ENCODE measurements at regions not wholly inside any gene's neighbourhood (a gene's known extent, or its start where the extent isn't known, plus 50 kb on each side); places are given as distances from the start of the nearest gene placed in this dataset.

DNA sequence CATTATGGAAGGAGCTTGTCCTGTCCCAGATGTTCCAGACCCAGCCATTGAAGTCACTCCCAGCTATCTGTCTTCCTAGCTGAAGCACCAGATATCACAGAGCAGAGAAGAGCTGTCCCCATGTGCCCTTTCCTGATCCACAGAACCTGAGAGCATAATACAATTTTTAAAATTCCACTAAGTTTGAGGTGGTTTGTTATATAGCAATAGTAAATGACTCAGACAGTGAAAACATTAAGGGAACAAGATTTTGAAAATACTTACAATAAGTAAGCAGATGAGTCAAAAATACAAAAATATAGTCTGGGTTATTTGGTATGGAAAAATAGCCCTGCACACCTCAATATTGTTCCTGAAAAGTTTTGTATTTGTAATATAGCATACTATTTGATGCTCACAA is 85.8 kb upstream of the GLS start:
- no peaks in the 10 kb centered on the region for H3K4me1 ChIP-seq (ENCODE audit: control insufficient read depth, insufficient read depth, low read length)
- H3K4me3 ChIP-seq (ENCODE audit: low read length in 2 of 2): no peak overlapping the region

DNA sequence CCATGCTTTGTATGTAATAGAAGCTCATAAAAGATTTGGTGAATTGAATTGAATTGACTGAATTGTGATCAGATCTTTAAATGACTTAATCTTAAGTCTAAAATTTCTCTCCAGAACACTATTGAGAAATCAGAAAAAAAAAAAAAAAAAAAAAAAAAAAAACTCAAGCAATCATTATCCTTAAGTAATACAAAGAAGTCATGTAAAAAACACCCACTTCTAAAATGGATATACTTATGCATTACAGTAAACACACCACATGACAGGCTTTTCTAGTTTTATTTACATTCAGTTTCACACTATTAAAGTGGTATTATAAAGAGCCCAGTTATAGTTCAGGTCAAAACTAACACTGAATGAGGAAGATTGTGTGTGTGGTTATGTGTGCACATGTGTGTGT is 84.9 kb upstream of the GLS start:
- Histone ChIP-seq H3K27me3 (ENCODE audit: control insufficient read depth in 1 of 2, insufficient read depth in 2 of 2, low read length in 2 of 2) (no peaks in the 10 kb centered on the region), H3K9ac (ENCODE audit: low read length in 2 of 2) (no peak overlapping the region), H3K4me3 (ENCODE audit: low read length in 2 of 2) (no peak overlapping the region), H3K27ac (ENCODE audit: low read length) (no peak overlapping the region), H3K4me1 (ENCODE audit: control insufficient read depth, insufficient read depth, low read length) (no peaks in the 10 kb centered on the region), H3K36me3 (ENCODE audit: control insufficient read depth in 2 of 2, insufficient read depth in 2 of 2, low read length in 2 of 2) (no peaks in the 10 kb centered on the region), H3K9me3 (ENCODE audit: control insufficient read depth in 2 of 2, low read length in 2 of 2) (no peaks in the 10 kb centered on the region)

More for the DNA sequence above, 85.8 kb upstream of the GLS start:
- Histone ChIP-seq H3K9me3 (ENCODE audit: control insufficient read depth in 2 of 2, low read length in 2 of 2) (no peaks in the 10 kb centered on the region), H3K27me3 (ENCODE audit: control insufficient read depth in 1 of 2, insufficient read depth in 2 of 2, low read length in 2 of 2) (no peaks in the 10 kb centered on the region), H3K9ac (ENCODE audit: low read length in 2 of 2) (no peak overlapping the region), H3K27ac (ENCODE audit: low read length) (no peak overlapping the region), H3K36me3 (ENCODE audit: control insufficient read depth in 2 of 2, insufficient read depth in 2 of 2, low read length in 2 of 2) (no peaks in the 10 kb centered on the region)

DNA sequence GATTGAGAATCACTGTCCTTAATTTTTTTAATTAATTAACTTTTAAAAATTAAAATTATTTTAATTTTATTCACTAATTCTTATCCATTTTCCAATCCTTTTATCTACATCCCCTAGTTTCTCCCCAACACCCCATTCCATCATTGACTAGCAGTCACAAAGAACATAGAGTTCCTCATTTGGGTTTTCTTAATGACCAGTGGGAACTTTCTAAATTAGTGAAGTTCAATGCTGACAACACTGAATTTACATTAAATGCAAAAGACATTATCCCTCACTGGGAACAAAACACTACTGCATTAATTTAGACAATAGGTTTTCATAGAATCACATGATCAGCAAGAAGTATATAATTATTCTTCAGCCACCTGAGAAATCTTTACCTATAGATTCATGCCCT is 80.6 kb upstream of the GLS start:
- H3K27ac ChIP-seq (ENCODE audit: low read length): no peak overlapping the region
- no peak overlapping the region for H3K9ac ChIP-seq (ENCODE audit: low read length in 2 of 2)
- H3K9me3 ChIP-seq (ENCODE audit: control insufficient read depth in 2 of 2, low read length in 2 of 2): no peaks in the 10 kb centered on the region
- H3K4me3 ChIP-seq (ENCODE audit: low read length in 2 of 2): no peak overlapping the region
- H3K27me3 ChIP-seq (ENCODE audit: control insufficient read depth in 1 of 2, insufficient read depth in 2 of 2, low read length in 2 of 2): no peaks in the 10 kb centered on the region
- H3K4me1 ChIP-seq (ENCODE audit: control insufficient read depth, insufficient read depth, low read length): no peaks in the 10 kb centered on the region
- no peaks in the 10 kb centered on the region for H3K36me3 ChIP-seq (ENCODE audit: control insufficient read depth in 2 of 2, insufficient read depth in 2 of 2, low read length in 2 of 2)

DNA sequence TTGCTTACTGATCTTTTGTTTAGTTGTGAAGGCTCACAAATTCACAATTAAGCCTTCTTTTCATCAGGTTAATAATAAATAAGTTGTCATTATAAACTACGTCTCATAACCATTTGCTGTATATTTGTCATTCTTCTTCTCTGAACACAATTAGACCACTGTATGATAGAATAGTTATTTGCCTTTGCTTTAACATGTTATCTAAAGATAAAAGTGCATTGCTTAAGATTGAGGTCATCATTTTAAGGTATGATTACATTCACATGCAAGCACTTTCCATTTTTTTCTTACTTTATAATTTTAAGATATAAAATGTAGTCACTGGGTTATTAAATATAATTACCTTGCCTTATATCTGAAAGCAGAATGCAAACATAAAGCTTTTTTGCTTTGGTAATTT is 80.1 kb upstream of the GLS start:
- no peaks in the 10 kb centered on the region for H3K4me1 ChIP-seq (ENCODE audit: control insufficient read depth, insufficient read depth, low read length)
- no peak overlapping the region for H3K9ac ChIP-seq (ENCODE audit: low read length in 2 of 2)
- no peaks in the 10 kb centered on the region for H3K9me3 ChIP-seq (ENCODE audit: control insufficient read depth in 2 of 2, low read length in 2 of 2)
- H3K27me3 ChIP-seq (ENCODE audit: control insufficient read depth in 1 of 2, insufficient read depth in 2 of 2, low read length in 2 of 2): no peaks in the 10 kb centered on the region
- H3K36me3 ChIP-seq (ENCODE audit: control insufficient read depth in 2 of 2, insufficient read depth in 2 of 2, low read length in 2 of 2): no peaks in the 10 kb centered on the region
- no peak overlapping the region for H3K27ac ChIP-seq (ENCODE audit: low read length)
- no peak overlapping the region for H3K4me3 ChIP-seq (ENCODE audit: low read length in 2 of 2)

DNA sequence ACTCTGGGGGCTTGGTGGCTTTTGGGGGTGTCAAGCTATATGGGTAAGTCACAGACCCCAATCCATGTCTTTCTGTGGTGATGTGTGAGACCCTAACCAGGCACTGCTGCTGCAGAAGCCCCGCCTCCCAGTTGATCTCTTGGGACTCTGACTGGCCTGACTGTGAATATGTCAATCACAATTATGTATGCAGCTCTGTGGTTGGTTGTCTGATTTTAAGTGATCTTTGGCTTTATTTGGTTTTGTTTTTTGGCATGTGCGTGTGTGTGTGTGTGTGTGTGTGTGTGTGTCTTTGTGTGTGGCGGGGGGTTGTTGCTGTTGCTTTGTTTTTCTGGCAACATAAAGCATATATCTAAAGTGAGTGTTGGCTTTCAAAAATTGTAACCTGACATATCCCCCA is 78.5 kb upstream of the GLS start:
- Histone ChIP-seq H3K4me1 (ENCODE audit: control insufficient read depth, insufficient read depth, low read length) (no peaks in the 10 kb centered on the region), H3K9me3 (ENCODE audit: control insufficient read depth in 2 of 2, low read length in 2 of 2) (no peaks in the 10 kb centered on the region), H3K9ac (ENCODE audit: low read length in 2 of 2) (no peak overlapping the region), H3K36me3 (ENCODE audit: control insufficient read depth in 2 of 2, insufficient read depth in 2 of 2, low read length in 2 of 2) (no peaks in the 10 kb centered on the region), H3K27ac (ENCODE audit: low read length) (no peak overlapping the region), H3K27me3 (ENCODE audit: control insufficient read depth in 1 of 2, insufficient read depth in 2 of 2, low read length in 2 of 2) (no peaks in the 10 kb centered on the region), H3K4me3 (ENCODE audit: low read length in 2 of 2) (no peak overlapping the region)

DNA sequence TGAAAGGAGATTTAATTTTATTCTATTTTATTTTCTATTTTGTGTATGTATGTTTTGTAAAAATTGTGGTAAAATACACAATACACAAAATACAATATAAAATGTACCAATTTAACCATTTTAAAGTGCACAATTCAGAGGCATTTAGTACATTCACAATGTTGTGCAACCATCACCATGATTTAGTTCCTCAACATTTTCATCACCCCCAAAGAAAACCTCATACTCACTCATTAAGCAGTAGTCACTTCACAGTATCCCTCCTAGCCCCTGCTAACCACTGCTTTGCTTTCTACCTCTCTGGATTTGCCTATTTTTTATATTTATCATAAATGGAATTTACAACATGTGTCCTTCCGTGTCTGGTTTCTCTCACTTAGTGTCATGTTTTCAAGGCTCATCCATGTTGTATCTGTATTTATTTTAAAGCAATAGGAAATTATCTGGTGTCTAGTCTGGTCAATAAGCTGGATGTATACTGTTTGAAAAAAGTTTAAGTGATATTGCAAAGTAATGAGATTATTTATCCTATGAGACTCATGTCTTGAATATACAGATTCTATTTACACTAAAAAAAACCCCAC is 77.9 kb upstream of the GLS start:
- Histone ChIP-seq H3K4me1 (ENCODE audit: control insufficient read depth, insufficient read depth, low read length) (no peaks in the 10 kb centered on the region), H3K9me3 (ENCODE audit: control insufficient read depth in 2 of 2, low read length in 2 of 2) (no peaks in the 10 kb centered on the region), H3K27ac (ENCODE audit: low read length) (no peak overlapping the region), H3K27me3 (ENCODE audit: control insufficient read depth in 1 of 2, insufficient read depth in 2 of 2, low read length in 2 of 2) (no peaks in the 10 kb centered on the region), H3K36me3 (ENCODE audit: control insufficient read depth in 2 of 2, insufficient read depth in 2 of 2, low read length in 2 of 2) (no peaks in the 10 kb centered on the region), H3K4me3 (ENCODE audit: low read length in 2 of 2) (no peak overlapping the region), H3K9ac (ENCODE audit: low read length in 2 of 2) (no peak overlapping the region)

DNA sequence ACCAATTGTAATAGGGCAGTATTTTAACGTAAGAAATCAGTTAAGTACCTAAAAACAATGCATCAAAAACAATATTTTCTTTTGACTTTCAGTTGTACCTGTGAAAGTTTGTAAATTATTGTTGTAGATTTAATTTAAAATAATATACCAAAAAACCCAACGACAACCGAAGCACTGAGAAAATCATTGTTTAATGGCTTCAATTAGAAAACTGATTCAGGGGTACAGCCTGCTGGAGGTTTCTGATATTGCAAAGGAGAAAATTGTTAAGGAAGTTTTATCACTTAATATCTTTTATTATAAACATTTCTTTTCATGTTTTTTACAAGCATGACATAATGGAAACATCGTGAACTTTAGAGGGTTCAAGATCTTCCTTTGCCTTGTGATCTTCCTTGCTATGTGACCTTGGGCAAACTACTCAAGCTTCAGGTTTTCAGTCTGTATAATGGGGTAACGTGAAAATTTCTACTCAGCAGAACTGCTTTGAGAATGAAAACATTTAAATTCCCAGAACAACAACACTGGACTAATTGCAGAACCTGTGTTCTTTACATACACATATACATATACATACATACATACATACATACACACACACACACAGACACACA is 76.3 kb upstream of the GLS start:
- Histone ChIP-seq H3K27ac (ENCODE audit: low read length) (no peak overlapping the region), H3K4me1 (ENCODE audit: control insufficient read depth, insufficient read depth, low read length) (no peaks in the 10 kb centered on the region), H3K4me3 (ENCODE audit: low read length in 2 of 2) (no peak overlapping the region), H3K27me3 (ENCODE audit: control insufficient read depth in 1 of 2, insufficient read depth in 2 of 2, low read length in 2 of 2) (no peaks in the 10 kb centered on the region), H3K36me3 (ENCODE audit: control insufficient read depth in 2 of 2, insufficient read depth in 2 of 2, low read length in 2 of 2) (no peaks in the 10 kb centered on the region), H3K9me3 (ENCODE audit: control insufficient read depth in 2 of 2, low read length in 2 of 2) (no peaks in the 10 kb centered on the region), H3K9ac (ENCODE audit: low read length in 2 of 2) (no peak overlapping the region)

DNA sequence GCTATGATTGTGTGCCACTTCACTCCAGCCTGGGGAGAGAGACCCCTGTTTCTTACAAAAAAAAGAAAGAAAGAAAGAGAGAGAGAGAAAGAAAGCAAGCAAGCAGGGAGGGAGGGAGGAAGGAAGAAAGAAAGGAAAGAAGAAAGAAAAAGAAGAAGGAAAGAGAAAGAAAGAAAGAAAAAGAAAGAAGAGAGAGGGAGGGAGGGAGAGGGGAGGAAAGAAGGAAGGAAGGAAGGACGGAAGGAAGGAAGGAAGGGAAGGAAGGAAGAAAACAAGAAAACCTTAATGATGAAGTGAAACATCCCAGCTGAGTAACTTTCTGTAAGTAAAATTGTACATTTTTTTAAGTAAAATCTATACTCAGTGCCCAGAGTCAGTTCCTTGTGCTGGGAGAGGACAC is 75.5 kb upstream of the GLS start:
- H3K27ac ChIP-seq (ENCODE audit: low read length): no peak overlapping the region
- no peaks in the 10 kb centered on the region for H3K4me1 ChIP-seq (ENCODE audit: control insufficient read depth, insufficient read depth, low read length)
- no peaks in the 10 kb centered on the region for H3K27me3 ChIP-seq (ENCODE audit: control insufficient read depth in 1 of 2, insufficient read depth in 2 of 2, low read length in 2 of 2)
- no peaks in the 10 kb centered on the region for H3K36me3 ChIP-seq (ENCODE audit: control insufficient read depth in 2 of 2, insufficient read depth in 2 of 2, low read length in 2 of 2)
- H3K4me3 ChIP-seq (ENCODE audit: low read length in 2 of 2): no peak overlapping the region
- no peak overlapping the region for H3K9ac ChIP-seq (ENCODE audit: low read length in 2 of 2)
- H3K9me3 ChIP-seq (ENCODE audit: control insufficient read depth in 2 of 2, low read length in 2 of 2): no peaks in the 10 kb centered on the region

DNA sequence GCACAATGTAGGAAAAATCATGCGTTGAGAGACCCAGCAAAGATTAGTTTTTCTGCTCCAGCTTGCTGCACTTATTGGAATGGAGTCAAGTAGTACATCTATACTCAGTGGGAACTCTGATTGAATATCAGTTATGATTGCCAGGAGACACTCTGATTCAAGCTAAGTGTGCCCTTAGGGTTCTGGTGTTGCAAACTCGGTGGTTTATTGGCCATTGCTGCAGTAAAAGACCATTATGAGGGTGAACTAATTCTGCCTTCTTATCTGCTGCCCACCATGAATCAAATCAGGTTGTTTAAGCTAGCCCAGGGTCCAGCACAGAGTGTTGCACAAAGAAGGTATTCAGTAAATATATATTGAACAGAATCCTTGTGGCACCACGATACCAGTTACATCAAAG is 74.8 kb upstream of the GLS start:
- no peak overlapping the region for H3K4me3 ChIP-seq (ENCODE audit: low read length in 2 of 2)
- no peak overlapping the region for H3K27ac ChIP-seq (ENCODE audit: low read length)
- no peak overlapping the region for H3K9ac ChIP-seq (ENCODE audit: low read length in 2 of 2)
- H3K36me3 ChIP-seq (ENCODE audit: control insufficient read depth in 2 of 2, insufficient read depth in 2 of 2, low read length in 2 of 2): no peaks in the 10 kb centered on the region
- H3K27me3 ChIP-seq (ENCODE audit: control insufficient read depth in 1 of 2, insufficient read depth in 2 of 2, low read length in 2 of 2): no peaks in the 10 kb centered on the region
- no peaks in the 10 kb centered on the region for H3K9me3 ChIP-seq (ENCODE audit: control insufficient read depth in 2 of 2, low read length in 2 of 2)
- H3K4me1 ChIP-seq (ENCODE audit: control insufficient read depth, insufficient read depth, low read length): no peaks in the 10 kb centered on the region

DNA sequence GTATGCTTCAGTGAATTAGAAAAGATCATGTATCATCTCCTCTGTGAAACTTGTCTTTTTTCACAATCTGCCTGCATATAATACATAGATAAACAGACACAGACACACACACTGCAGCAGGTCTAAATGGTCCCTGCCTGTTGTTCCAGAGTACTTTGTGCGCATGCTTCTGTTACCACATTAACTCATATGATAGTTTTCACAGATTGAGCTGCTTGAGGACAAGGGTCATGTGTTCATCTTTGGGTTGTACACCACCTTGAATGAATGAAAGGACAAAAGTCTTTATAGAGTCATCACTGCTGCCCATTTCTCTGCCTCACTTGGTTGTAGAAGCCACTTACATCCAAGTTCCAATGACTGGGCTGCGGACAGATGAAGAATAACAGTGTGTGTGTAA is 72.7 kb upstream of the GLS start:
- Histone ChIP-seq H3K36me3 (ENCODE audit: control insufficient read depth in 2 of 2, insufficient read depth in 2 of 2, low read length in 2 of 2) (no peaks in the 10 kb centered on the region), H3K4me1 (ENCODE audit: control insufficient read depth, insufficient read depth, low read length) (no peaks in the 10 kb centered on the region), H3K27me3 (ENCODE audit: control insufficient read depth in 1 of 2, insufficient read depth in 2 of 2, low read length in 2 of 2) (no peaks in the 10 kb centered on the region), H3K27ac (ENCODE audit: low read length) (no peak overlapping the region), H3K9ac (ENCODE audit: low read length in 2 of 2) (no peak overlapping the region), H3K9me3 (ENCODE audit: control insufficient read depth in 2 of 2, low read length in 2 of 2) (no peaks in the 10 kb centered on the region), H3K4me3 (ENCODE audit: low read length in 2 of 2) (no peak overlapping the region)

DNA sequence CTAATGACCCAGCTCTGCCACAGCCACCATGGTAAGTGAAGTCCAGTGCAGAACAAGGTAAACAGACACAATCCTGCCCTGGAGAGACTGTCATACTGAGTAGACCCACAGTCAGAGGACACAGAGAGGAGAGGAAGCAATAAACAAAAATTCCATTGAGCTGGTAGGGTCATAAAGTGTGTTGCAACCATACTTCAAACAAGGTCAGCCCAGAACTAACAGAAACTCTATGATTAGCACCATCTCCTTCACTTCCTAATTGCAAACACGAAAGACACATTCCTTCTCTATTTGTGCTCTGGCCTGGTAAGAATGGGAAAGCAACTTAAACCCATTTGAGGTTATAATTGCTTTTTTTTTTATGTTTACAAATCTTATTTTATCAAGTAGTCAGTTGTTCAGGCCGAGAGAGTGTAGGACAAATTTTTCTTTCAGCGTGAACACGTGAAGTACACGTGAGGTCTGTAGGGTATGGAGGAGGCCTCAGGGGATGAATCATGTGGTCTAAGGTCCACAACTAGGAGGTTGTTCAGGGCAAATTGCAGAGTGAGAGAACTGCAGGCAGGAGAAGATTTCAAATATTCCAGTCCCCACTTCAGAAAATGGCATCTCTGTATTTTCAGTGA is 71.4 kb upstream of the GLS start:
- H3K9me3 ChIP-seq (ENCODE audit: control insufficient read depth in 2 of 2, low read length in 2 of 2): no peaks in the 10 kb centered on the region
- no peak overlapping the region for H3K27ac ChIP-seq (ENCODE audit: low read length)
- no peaks in the 10 kb centered on the region for H3K36me3 ChIP-seq (ENCODE audit: control insufficient read depth in 2 of 2, insufficient read depth in 2 of 2, low read length in 2 of 2)
- no peak overlapping the region for H3K4me3 ChIP-seq (ENCODE audit: low read length in 2 of 2)
- H3K27me3 ChIP-seq (ENCODE audit: control insufficient read depth in 1 of 2, insufficient read depth in 2 of 2, low read length in 2 of 2): no peaks in the 10 kb centered on the region
- H3K9ac ChIP-seq (ENCODE audit: low read length in 2 of 2): no peak overlapping the region
- no peaks in the 10 kb centered on the region for H3K4me1 ChIP-seq (ENCODE audit: control insufficient read depth, insufficient read depth, low read length)
